Stimulated activated CD8-positive, alpha-beta memory T cell treated with anti-CD3 and anti-CD28 coated beads, Interleukin-7, amount 100 ng/mL, for 4 hours (primary cell): ENCODE measurements at regions not wholly inside any gene's neighbourhood (a gene's known extent, or its start where the extent isn't known, plus 50 kb on each side); places are given as distances from the start of the nearest gene placed in this dataset.

Experiments
- DNase-seq, 2 donors: peaks; one replicate each; pipeline ENCODE4 v3.0.0-alpha.2; 2020; ENCODE audit warnings: low read depth in 2 of 2

- no peak for DNase-seq
These were observed 579.6 kb upstream of the IGFBP7 start for GRCh38 chr4:57689693-57690205.

- DNase-seq, result no peak
These were observed 572.1 kb upstream of the IGFBP7 start for GRCh38 chr4:57682275-57682674.

GRCh38 chr4:57679969-57680368 is 569.8 kb upstream of the IGFBP7 start:
- DNase-seq, result no peak

- DNase-seq, result no peak
These were observed 566.2 kb upstream of the IGFBP7 start for GRCh38 chr4:57676394-57676793.

DNA sequence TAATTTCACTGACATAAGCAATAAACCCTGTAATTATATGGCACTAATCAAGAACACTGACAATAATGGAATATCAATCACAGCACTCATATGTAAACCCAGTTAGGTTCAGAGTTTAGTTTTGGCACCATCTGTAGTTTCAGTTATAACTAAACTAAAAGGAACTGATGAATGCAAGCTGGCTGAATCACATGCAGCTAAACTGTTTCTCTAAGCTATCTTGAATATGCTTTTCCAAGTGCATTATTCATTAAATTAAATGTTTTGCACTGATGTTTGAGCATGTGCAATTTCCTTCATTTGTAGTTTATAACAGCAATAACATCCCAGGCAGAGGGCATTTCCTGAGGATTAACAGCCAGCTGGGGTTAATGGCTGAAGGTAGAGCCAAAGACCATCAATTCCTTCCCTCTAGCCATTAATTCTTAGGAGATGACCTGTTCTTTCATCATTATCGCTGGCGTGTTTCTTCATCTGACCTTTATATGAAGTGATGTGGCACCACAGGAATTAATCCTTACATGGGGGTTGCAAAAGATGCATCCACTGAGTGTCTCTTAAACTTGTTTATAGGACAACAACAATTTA is 562.8 kb upstream of the IGFBP7 start:
- no peak for DNase-seq

- DNase-seq, result no peak
These were observed 558.4 kb upstream of the IGFBP7 start for GRCh38 chr4:57668621-57669020.

- no peak for DNase-seq
These were observed 555.6 kb upstream of the IGFBP7 start for GRCh38 chr4:57665806-57666205.

DNA sequence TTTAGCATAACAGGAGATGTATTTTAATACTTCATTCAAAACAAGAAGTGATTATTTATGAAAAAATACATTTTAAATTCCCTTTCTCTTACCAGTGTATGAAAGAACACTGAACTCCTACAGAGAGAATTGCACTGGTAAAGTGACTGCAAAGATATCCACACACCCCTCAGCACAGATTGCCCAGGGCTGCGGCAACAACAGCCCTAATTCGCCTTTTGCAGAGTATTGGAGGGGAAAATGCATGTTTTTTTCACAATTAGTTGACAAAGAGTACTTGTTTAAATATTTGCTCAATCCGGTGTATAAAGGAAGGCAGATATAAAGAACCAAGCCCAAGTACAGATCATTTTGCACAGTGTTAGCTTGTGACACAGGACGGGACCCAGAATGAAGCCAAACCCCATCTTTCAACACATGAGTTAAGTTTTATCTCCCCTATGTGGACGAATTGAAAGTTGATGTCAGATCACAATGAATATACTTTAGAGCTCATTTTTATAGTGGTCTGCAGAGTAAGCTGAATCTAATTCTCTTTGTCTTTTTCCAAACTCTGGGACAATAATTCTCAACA is 551.4 kb upstream of the IGFBP7 start:
- no peak for DNase-seq

GRCh38 chr4:57658673-57659072 is 548.5 kb upstream of the IGFBP7 start:
- no peak for DNase-seq

DNA sequence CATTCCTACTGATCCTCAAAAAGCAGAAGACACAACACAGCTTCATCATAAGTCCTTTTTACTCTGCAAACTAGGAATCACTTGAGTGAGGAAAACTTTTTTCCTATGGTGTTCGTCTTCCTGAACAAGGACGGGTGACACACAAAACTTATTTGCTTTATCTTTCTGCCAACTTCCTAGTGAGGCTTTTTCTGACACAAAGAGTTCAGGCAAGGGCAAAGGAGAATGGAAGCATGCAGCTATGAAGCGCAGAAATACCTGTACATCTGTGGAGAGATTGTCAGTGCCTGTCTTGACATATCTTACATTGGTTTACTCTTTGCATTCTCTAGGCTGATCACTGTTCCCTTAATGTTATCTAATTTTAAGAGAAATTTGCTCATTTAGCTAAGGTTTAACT is 548.0 kb upstream of the IGFBP7 start:
- no peak for DNase-seq

DNA sequence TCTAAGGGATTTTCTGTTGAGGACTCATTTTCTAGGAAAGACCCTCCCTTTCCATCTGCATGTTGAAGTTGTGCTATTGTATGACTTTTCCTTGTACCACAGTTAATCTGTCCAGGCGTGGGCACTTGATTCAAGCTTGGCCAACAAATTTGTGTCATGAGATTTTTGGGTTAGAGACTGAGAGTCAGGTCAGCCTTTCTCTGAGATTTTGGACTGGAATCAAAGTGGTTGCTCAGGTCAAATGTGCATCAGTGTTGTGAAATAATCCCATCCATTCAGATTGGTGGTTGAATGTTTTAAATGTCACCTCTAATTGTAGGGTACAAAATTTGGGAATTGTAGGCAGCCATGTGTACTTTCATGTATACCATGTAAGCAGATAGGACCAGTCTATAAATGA is 545.2 kb upstream of the IGFBP7 start:
- DNase-seq, result no peak

DNA sequence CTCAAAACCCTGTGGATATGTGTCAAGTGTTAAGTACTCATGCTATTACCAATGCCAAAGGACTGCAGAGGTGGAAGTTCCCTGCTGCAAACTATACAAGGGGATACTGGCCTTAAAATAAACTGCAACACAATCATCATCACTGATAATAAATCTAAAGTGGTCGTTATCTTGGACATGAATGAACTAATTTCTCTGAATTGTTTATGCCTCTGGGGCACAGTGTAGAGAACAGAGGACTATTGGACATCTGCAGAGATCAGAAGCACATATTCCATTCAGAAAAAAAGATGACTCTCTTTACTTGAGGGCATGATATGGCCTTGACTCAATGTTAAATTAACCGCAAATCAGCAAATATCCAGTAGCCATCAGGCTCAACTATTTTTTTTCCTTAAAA is 542.6 kb upstream of the IGFBP7 start:
- no peak for DNase-seq

DNA sequence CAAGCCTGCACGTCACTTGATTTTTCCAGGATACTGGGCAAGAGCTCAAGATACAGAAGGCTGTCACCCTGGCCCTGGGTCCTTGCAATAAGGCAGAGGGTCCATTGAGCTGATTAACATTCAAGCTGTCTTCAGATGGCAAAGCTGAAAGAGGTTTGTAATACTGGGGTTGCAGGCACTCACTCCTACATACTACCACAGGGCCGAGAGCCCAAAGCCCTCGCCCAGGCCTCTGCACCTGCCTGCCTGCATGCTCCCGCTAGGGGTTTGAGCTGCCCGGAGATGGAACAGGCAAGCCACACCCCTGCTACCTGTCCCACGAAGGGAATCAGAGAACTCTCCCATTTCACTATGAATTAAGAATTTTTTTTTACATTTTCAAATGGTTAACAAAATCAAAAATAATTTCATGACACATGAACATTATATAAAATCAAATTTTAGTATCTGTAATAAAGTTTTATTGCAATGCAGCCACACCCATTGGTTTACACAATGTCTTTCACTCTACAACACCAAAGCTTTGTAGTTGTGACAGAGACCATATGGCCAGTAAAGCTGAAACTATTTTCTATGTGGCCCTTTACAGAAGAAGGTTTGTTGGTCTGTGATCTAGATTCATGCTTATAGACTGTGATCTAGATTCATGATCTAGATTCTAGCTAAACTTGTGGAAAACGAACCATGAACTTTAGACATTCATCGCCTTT is 530.4 kb upstream of the IGFBP7 start:
- DNase-seq, result no peak

DNA sequence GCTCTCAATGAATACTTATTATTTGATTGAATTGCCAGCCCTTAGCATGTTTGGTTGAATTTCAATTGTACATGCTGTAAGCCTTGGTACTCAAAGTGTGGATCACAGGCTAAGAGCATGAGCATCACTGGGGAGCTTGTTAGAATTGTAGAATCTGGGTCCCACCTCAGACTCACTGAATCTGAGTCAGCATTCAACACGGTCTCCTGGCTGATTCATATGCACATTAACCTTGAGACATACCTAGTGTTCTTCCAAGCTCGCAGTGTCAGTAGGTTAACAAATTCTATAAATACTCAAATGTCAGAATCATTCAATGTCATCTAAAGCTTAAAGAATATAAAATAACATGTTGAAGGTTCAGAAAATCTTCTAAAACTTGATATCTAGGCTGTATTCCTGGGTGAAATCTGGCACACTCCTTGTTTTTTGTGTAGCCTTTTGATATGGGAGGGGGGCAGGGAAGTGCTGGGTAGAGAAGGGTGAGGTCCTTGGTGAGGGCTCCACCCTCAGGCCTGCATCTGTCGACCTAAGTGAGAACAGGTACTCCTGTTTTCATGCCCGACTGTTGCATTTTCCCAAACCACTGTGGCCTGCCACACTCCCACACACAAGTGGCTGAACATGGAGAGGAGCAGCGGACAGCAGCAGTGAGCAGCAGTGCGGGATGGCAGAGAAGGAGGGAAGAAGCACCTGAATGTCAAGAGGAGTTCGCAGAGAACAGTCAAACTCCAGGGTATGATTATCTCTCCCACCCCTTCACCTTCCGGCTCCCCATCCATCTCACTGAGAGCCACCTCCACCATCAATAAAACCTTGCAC is 529.6 kb upstream of the IGFBP7 start:
- no peak for DNase-seq

- no peak for DNase-seq
These were observed 525.7 kb upstream of the IGFBP7 start for GRCh38 chr4:57635910-57636309.

- no peak for DNase-seq
These were observed 523.2 kb upstream of the IGFBP7 start for GRCh38 chr4:57633212-57633859.

DNA sequence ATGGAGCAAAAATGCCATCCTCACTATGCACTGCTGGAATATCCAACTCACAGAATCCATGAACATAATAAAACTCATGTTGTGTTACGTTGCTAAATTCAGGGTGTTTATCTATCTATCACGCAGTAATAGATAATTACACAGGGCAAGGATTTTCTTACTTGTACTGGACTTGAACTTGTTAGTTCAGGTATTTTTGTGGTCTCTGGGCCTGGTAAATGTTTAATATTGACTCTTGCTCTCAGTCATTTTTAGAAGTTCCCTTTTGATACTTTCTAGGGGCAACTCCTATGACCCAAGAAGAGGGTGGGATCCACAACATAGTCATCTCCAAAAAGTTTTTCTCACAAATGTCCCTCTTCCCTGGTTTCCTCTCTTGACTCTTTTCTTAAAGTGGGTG is 522.4 kb upstream of the IGFBP7 start:
- no peak for DNase-seq

- DNase-seq, result no peak
These were observed 521.0 kb upstream of the IGFBP7 start for GRCh38 chr4:57631147-57631546.

DNA sequence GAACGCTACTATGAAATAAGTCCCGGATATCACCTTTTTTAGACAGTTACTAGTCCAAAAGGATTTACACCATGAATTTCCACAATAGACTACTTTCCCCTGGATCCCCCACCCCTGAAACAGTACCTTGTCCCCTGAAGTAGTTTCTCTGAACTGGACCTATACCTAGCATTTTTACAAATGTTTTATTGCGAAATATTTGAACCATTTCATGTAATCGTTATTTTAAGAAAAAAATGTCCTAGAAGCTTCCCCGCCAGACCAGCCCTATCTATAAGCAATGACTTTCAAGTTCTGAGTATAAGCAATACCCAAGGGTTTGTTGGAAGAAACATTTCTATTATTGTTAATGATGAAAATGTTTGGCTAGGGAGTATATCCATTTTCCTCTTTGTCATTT is 517.8 kb upstream of the IGFBP7 start:
- no peak for DNase-seq

- DNase-seq, result no peak
These were observed 504.2 kb upstream of the IGFBP7 start for GRCh38 chr4:57614257-57614932.

GRCh38 chr4:57612279-57612678 is 502.1 kb upstream of the IGFBP7 start:
- no peak for DNase-seq
